WERI-Rb-1 (cell line): ENCODE measurements at regions not wholly inside any gene's neighbourhood (a gene's known extent, or its start where the extent isn't known, plus 50 kb on each side); places are given as distances from the start of the nearest gene placed in this dataset.

Experiments
- DNase-seq: peaks from one replicate; pipeline ENCODE4 v3.0.0-alpha.2; 2020
- H3K27ac ChIP-seq: fragments of 250-450 bp; sonication (Bioruptor Pico); 2 replicates; pipeline ENCODE4 v1.5.1; 2020; ENCODE audit warnings: mild to moderate bottlenecking, moderate library complexity
- H3K27me3 ChIP-seq: fragments of 250-450 bp; sonication (Bioruptor Pico); 2 replicates; pipeline ENCODE4 v1.5.1; 2021; ENCODE audit warnings: mild to moderate bottlenecking, low read depth, moderate library complexity; ENCODE audit not compliant: insufficient read depth, severe bottlenecking
- H3K36me3 ChIP-seq: fragments of 250-450 bp; sonication (Bioruptor Pico); 2 replicates; pipeline ENCODE4 v1.5.1; 2020; ENCODE audit warnings: mild to moderate bottlenecking, moderate library complexity
- H3K4me3 ChIP-seq: 2 replicates; pipeline ENCODE4 v1.5.1; 2011; ENCODE audit warnings: low read depth, mild to moderate bottlenecking, control low read depth, low read length
- H3K9me3 ChIP-seq: fragments of 250-450 bp; sonication (Bioruptor Pico); 2 replicates; pipeline ENCODE4 v1.5.1; 2021; ENCODE audit warnings: mild to moderate bottlenecking, moderate library complexity; ENCODE audit not compliant: severe bottlenecking
- TF ChIP-seq, protein P1 (sequence below): IDR thresholded peaks from 2 replicates; pipeline ENCODE4 v1.5.1; 2011; ENCODE audit warnings: low read depth, mild to moderate bottlenecking, control low read depth, inconsistent platforms, low read length

DNA sequence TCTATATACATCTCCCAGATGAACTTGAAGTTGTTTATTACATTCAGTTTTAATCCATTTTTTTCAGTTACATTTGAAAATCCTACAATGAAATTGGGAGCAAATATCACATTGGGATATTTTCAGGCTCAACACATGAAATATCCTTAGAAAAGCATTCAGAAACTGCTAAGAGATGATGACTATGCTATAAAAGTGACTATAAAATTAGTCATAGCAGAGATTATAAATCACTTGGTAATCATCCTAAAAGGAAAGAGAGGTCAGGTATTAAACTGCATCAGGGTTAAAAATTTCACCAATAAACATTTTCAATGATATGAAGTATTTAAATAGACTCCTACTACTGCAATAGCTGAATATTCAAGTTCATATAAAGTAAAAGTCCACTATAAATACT, 987.7 kb downstream of the GRIK2 start:
- no peak overlapping the region for H3K27ac ChIP-seq
- no peaks in the 10 kb centered on the region for H3K36me3 ChIP-seq
- H3K4me3 ChIP-seq: no peak overlapping the region
- TF ChIP-seq, protein P1, sequence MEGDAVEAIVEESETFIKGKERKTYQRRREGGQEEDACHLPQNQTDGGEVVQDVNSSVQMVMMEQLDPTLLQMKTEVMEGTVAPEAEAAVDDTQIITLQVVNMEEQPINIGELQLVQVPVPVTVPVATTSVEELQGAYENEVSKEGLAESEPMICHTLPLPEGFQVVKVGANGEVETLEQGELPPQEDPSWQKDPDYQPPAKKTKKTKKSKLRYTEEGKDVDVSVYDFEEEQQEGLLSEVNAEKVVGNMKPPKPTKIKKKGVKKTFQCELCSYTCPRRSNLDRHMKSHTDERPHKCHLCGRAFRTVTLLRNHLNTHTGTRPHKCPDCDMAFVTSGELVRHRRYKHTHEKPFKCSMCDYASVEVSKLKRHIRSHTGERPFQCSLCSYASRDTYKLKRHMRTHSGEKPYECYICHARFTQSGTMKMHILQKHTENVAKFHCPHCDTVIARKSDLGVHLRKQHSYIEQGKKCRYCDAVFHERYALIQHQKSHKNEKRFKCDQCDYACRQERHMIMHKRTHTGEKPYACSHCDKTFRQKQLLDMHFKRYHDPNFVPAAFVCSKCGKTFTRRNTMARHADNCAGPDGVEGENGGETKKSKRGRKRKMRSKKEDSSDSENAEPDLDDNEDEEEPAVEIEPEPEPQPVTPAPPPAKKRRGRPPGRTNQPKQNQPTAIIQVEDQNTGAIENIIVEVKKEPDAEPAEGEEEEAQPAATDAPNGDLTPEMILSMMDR: no peak
- no peak for DNase-seq
- no peaks in the 10 kb centered on the region for H3K9me3 ChIP-seq
- no peaks in the 10 kb centered on the region for H3K27me3 ChIP-seq

DNA sequence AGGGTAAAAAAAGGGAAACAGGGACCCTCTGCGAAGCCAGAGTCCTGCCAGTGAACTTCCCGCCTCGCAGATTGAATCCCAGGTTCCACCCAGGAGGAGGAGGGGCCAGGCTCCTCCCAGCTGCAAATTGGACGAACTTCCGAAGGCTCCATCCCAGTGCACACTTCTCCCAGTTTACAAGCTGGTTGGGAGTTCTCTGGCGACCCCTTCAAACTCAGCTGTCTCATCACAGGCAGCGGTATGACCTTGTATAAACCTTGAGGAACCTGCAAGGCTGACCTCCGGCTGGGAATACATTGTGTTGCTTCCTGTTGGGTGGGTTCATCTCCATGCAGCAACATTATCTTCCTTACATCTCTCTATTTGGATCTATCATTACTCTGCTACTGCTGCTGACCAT, 962.7 kb downstream of the GRIK2 start:
- TF ChIP-seq, protein P1: no peak
- no peaks in the 10 kb centered on the region for H3K36me3 ChIP-seq
- H3K27ac ChIP-seq: no peak overlapping the region
- no peak overlapping the region for H3K4me3 ChIP-seq
- DNase-seq: no peak
- H3K9me3 ChIP-seq: no peaks in the 10 kb centered on the region
- H3K27me3 ChIP-seq: no peaks in the 10 kb centered on the region

DNA sequence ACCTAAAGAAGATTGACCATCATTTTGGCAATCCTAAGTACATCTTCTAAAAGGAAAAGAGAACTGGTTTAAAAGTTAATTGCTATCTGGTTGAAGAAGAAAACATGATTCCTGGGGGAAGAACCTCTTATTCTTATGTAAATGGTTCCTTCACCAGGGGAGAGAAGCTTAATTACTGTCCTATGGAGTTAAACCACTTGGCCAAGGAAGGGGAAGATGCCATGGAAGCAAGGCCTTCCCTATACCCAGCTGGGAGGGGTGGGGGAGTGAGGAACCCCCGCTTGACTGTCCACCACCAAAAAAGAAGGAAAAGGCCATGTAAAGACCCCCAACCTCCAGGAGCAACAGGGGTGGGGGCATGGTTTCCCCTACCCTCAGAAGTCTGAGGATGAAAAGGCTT, 962.1 kb downstream of the GRIK2 start:
- Histone ChIP-seq H3K27me3 (no peaks in the 10 kb centered on the region), H3K27ac (no peak overlapping the region), H3K4me3 (no peak overlapping the region), H3K36me3 (no peaks in the 10 kb centered on the region), H3K9me3 (no peaks in the 10 kb centered on the region)
- TF ChIP-seq, protein P1: no peak
- DNase-seq: no peak

- Histone ChIP-seq H3K27me3 (no peaks in the 10 kb centered on the region), H3K9me3 (no peaks in the 10 kb centered on the region), H3K4me3 (no peak overlapping the region), H3K36me3 (no peaks in the 10 kb centered on the region), H3K27ac (no peak overlapping the region)
- no peak for DNase-seq
- TF ChIP-seq, protein P1: no peak
Observed at GRCh38 chr6:102352552-102352951, 959.0 kb downstream of the GRIK2 start.

- H3K36me3 ChIP-seq: no peaks in the 10 kb centered on the region
- no peak for DNase-seq
- TF ChIP-seq, protein P1: no peak
Observed at GRCh38 chr6:102344769-102345168, 951.3 kb downstream of the GRIK2 start.

DNA sequence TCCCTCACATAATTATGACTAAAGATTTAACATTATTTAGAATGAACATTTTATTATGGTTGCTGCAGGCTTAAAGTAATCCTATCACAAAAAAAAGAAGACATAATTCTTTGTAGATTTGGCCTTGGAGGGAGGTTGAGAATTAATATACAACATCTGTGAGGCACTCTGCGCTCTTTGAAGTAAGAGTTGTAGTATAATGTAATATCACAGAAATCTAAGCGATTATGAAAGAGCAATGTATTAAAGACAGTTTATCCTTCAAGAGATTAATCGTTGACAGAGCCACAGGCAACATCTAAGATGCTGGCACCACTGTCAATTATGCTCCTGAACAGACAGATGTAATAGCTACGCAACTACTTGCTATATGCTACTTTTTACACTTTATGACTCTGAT, 946.8 kb downstream of the GRIK2 start:
- Histone ChIP-seq H3K27me3 (no peaks in the 10 kb centered on the region), H3K27ac (no peak overlapping the region), H3K9me3 (no peaks in the 10 kb centered on the region), H3K4me3 (no peak overlapping the region), H3K36me3 (no peaks in the 10 kb centered on the region)
- DNase-seq: no peak
- TF ChIP-seq, protein P1: no peak

More at GRCh38 chr6:102344769-102345168, 951.3 kb downstream of the GRIK2 start:
- Histone ChIP-seq H3K27me3 (no peaks in the 10 kb centered on the region), H3K4me3 (no peak overlapping the region), H3K9me3 (no peaks in the 10 kb centered on the region), H3K27ac (no peak overlapping the region)
